Hematopoietic multipotent progenitor cell treated with erythropoietin and hydrocortisone succinate and interleukin-3 and kit ligand, for 8 days (in vitro differentiated cells): ENCODE measurements at regions not wholly inside any gene's neighbourhood (a gene's known extent, or its start where the extent isn't known, plus 50 kb on each side); places are given as distances from the start of the nearest gene placed in this dataset.
"Not testable (repeated sequence)": the region's sequence is repeated elsewhere in the genome, so short reads cannot be mapped to it uniquely, and the experiment has no call there.

ENCODE experiments used
- DNase-seq: peaks from one replicate; pipeline ENCODE4 v3.0.0-alpha.2; 2015

- no peak for DNase-seq
Measured at GRCh38 chr2:173673640-173674039, 291.5 kb downstream of the SP3 start.

GRCh38 chr2:173676647-173677046 is 288.5 kb downstream of the SP3 start:
- no peak for DNase-seq

DNA sequence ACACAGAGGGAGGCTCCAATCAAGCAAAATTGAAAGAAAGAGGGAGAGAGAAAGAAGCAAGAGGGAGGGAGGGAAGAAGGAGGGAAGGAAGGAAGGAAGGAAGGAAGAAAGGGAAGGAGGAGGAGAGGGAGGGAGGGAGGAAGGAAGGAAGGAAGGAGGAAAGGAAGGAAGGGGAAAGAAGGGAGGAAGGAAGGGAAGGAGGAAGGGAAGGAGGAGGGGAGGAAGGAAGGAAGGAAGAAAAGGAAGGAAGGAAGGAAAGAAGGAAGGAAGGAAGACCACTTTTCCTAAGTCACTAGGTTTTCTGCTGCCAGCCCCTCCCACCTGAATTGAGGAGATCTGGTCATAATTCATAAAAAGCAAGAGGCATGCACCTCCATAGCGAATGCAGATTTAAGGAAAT is 287.0 kb downstream of the SP3 start:
- no peak for DNase-seq

GRCh38 chr2:173680574-173680973 is 284.6 kb downstream of the SP3 start:
- DNase-seq, result no peak

DNA sequence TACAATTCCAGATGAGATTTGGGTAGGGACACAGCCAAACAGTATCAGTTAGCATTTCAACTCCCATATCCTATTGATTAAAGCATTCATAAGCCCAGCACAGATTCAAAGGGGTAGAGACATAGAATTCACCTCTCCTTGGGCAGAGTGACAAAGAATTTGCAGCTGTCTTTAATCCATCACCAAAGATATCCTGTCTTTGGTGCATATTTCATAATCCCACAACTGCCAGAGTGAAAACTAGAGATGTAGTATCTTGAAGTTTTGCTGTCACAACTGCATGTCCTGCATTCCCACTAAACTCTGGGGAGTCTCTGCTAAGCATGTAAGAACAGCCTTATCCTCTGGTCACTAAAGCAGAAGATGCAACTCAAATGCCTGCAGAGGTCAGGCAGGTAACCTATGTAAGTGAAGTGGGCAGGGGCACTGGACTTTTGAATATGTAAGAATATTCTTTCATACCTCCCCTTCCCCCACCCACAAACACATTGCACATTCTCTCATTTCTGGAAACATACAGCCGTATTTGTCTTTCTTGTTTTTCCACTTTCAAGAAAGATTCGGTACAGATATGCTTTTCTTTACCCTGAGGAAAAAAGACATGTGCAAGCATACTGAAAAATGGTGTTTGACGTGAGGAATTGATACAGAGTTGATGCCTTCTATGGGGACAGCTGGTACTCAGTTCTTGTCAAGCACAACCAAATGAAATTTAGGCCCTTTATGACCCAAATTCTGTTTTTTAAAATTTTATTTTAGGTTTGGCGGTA is 283.1 kb downstream of the SP3 start:
- no peak for DNase-seq

- DNase-seq, result no peak
Measured at GRCh38 chr2:173684896-173685459, 280.2 kb downstream of the SP3 start.

GRCh38 chr2:173690349-173690748 is 274.8 kb downstream of the SP3 start:
- no peak for DNase-seq

DNA sequence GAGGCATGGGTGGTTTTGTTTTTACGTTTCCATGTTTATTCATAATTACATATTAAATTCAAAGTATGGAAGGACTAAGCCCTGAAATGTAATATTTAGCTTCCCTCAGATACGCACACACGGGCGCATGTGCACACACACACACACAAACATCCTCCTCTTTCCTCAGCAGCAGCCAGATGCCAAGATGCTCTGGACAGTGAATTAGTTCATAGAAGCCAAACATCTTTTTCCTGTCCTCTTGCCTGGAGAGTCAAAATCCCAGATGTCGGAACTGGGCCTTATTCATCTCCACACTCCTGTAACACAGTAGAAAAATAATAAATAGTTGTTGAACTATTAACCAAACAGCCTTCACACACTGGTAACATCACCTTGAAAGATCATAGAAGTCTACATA is 273.1 kb downstream of the SP3 start:
- DNase-seq, result no peak

- no peak for DNase-seq
Measured at GRCh38 chr2:173693044-173693589, 272.1 kb downstream of the SP3 start.

GRCh38 chr2:173696274-173696673 is 268.9 kb downstream of the SP3 start:
- DNase-seq, result no peak

GRCh38 chr2:173697929-173698328 is 267.2 kb downstream of the SP3 start:
- no peak for DNase-seq

- no peak for DNase-seq
Measured at GRCh38 chr2:173705656-173706055, 259.5 kb downstream of the SP3 start.

DNA sequence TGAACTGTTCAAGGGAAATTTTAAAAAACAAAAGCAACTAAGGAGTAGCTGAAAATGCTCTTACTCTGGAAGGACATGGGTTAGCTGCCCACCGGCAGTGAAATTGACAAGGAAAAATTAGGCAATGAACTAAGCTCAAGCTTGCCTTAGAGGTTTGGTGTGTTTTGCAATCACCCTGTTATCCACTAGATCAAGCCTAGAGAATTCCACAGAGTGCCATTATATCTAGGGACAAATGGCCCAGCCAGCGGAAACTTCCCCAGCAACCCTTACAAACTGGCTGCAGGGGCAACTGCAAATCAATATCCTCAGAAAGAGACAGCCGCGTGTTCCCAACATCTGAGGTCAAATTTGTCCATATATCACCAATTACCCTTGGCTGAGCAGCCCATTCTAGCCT is 258.2 kb downstream of the SP3 start:
- no peak for DNase-seq

- DNase-seq, result no peak
Measured at GRCh38 chr2:173708806-173709205, 256.4 kb downstream of the SP3 start.

- no peak for DNase-seq
Measured at GRCh38 chr2:173711816-173712215, 253.4 kb downstream of the SP3 start.

- DNase-seq, result no peak
Measured at GRCh38 chr2:173713904-173714555, 251.1 kb downstream of the SP3 start.

DNA sequence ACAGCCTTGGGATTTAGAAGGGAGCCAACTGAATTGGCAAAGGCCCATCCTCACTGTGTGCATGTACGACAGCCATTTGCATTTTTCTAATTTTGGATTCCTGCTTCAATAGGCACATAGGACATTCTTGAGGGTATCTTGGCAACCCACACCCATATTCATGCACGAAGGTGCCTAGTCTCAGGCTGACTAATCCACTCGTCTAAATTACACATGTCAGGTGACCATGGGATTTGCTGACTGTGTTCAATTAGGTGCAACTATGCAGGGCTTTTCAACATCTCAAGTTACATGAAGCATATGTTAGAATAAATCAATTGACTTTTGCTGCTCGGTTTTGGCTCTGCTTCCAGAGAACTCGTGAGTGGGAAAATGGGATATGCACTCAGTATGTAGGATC is 249.7 kb downstream of the SP3 start:
- DNase-seq, result no peak

DNA sequence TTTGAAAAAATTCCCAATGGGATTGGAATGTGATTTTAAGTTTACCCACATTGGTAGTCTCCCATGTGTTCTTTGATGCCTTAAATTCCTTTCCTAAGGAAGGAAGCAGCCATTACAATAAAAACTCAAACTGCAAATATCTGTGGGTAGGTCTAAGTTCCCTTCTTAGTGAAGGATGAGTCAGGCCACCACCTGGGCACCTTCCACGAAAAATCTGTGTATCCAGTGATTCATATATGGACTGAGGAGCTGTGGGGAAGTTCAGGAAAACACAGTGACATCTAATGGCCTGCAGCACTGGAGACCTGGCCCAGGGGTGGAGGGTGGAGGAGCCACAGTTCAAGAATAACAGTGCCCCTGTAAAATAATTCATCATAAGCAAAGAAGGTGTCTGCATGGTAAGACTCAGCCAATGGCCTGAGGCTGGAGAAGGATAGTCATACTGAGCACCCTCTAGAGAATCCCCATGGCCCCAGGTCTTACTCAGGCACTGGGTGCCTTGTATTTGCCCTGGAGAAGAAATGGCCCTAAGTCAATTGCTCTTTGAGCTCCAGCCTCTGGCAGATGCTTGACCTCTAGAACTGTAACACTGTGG is 248.6 kb downstream of the SP3 start:
- no peak for DNase-seq

- DNase-seq, result no peak
Measured at GRCh38 chr2:173719471-173719870, 245.7 kb downstream of the SP3 start.

DNA sequence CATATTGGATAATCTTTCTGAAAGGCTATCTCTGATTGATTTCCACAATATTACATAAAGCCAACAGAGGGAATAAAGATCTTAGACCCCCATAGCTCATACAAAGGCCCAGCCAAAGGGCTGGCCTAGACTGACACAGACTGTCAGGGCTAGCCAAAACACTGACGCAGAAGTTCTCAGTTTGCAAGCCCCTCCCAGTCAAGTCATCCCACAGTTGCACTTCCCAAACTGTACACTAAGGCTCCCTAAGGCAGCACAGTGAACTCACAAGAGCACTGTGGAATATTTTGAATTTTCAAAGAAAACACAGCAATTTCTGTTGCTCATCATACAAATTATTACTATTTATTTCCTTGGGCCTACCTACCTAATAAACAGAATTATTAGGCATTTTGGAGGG is 244.9 kb downstream of the SP3 start:
- DNase-seq, result no peak

- DNase-seq, result no peak
Measured at GRCh38 chr2:173734797-173735196, 230.4 kb downstream of the SP3 start.

- not testable (repeated sequence) for DNase-seq
Measured at GRCh38 chr2:173737954-173738575, 227.1 kb downstream of the SP3 start.

DNA sequence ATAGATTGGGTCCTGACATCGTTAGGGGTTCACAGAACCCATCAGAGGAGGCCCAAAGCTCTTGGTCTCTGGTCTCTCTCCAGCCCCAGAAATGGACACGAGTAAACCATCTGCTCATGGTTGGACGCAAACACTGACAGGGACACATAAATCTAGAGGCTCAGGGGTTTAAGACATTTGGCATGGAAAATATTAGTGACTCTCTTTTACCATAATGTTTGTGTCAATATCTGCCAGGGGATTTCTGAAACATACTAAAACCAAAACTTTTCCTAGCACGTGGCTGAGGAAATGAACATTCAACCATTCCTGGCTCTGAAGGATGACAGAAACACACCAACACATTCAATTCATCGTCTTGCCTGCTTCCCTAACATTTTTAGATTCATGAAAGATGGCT is 226.2 kb downstream of the SP3 start:
- no peak for DNase-seq
